H1 (cell line): ENCODE measurements at regions not wholly inside any gene's neighbourhood (a gene's known extent, or its start where the extent isn't known, plus 50 kb on each side); places are given as distances from the start of the nearest gene placed in this dataset.

ENCODE experiments used
- TF ChIP-seq, protein P1 (sequence below), 3 experiments: IDR thresholded peaks; 1 replicate in 2 of 3; 2 replicates in 1 of 3; pipeline versions ENCODE4 v1.5.1 to v1.6.1; 2011; ENCODE audit warnings: low read length in 3 of 3, mild to moderate bottlenecking in 3 of 3, inconsistent platforms in 2 of 3, low read depth in 1 of 3, moderate library complexity in 1 of 3; ENCODE audit not compliant: insufficient read depth in 1 of 3; ENCODE audit errors: control extremely low read depth in 1 of 3

DNA sequence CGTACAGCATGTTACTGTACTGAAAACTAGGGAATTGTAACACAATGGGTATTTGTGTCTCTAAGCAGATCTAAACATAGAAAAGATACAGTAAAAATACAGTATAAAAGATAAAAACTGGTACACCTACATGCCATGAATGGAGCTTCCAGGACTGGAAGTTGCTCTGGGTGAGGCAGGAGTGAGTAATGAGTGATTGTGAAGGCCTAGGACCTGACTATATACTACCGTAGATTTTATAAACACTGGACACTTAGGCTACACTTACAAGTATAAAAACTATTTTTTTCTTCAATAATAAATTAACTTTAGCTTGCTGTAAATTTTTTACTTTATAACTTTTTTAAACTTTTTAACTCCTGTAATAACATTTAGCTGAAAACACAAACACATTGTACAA, 324.4 kb upstream of the TNP1 start (continued):
- TF ChIP-seq, protein P1, sequence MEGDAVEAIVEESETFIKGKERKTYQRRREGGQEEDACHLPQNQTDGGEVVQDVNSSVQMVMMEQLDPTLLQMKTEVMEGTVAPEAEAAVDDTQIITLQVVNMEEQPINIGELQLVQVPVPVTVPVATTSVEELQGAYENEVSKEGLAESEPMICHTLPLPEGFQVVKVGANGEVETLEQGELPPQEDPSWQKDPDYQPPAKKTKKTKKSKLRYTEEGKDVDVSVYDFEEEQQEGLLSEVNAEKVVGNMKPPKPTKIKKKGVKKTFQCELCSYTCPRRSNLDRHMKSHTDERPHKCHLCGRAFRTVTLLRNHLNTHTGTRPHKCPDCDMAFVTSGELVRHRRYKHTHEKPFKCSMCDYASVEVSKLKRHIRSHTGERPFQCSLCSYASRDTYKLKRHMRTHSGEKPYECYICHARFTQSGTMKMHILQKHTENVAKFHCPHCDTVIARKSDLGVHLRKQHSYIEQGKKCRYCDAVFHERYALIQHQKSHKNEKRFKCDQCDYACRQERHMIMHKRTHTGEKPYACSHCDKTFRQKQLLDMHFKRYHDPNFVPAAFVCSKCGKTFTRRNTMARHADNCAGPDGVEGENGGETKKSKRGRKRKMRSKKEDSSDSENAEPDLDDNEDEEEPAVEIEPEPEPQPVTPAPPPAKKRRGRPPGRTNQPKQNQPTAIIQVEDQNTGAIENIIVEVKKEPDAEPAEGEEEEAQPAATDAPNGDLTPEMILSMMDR (IDR thresholded peaks at IDR 0.05; ENCODE audit: control extremely low read depth in 1 of 3, insufficient read depth in 1 of 3, low read depth in 1 of 3, low read length in 3 of 3), result no peak
